ENCODE measurements at regions not wholly inside any gene's neighbourhood (a gene's known extent, or its start where the extent isn't known, plus 50 kb on each side); places are given as distances from the start of the nearest gene placed in this dataset.

DNA sequence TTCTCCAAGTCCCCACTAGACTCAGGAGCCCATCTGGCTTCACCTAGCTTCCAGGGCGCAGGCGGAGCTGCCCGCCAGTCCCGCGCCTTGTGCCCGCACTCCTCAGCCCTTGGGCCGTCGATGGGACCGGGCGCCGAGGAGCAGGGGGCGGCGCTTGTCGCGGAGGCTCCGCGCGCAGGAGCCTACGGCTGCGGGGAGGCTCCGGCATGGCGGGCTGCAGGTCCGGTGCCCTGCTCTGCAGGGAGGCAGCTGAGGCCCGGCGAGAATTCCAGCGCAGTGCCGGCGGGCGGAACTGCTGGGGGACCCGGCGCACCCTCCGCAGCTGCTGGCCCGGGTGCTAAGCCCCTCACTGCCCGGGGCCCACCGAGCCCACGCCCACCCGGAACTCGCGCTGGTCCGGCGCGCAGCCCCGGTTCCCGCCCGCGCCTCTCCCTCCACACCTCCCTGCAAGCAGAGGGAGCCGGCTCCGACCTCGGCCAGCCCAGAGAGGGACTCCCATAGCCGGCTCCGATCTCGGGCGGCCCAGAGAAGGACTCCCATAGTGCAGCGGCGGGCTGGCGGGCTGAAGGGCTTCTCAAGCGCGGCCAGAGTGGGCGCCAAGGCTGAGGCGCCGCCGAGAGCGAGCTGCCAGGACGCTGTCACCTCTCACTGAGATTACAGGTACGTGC lies 78.1 kb upstream of the PJA2 start:
- no peak for DNase-seq (ENCODE audit: low read depth)
- TF ChIP-seq, protein P1, sequence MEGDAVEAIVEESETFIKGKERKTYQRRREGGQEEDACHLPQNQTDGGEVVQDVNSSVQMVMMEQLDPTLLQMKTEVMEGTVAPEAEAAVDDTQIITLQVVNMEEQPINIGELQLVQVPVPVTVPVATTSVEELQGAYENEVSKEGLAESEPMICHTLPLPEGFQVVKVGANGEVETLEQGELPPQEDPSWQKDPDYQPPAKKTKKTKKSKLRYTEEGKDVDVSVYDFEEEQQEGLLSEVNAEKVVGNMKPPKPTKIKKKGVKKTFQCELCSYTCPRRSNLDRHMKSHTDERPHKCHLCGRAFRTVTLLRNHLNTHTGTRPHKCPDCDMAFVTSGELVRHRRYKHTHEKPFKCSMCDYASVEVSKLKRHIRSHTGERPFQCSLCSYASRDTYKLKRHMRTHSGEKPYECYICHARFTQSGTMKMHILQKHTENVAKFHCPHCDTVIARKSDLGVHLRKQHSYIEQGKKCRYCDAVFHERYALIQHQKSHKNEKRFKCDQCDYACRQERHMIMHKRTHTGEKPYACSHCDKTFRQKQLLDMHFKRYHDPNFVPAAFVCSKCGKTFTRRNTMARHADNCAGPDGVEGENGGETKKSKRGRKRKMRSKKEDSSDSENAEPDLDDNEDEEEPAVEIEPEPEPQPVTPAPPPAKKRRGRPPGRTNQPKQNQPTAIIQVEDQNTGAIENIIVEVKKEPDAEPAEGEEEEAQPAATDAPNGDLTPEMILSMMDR (IDR thresholded peaks at IDR 0.05; ENCODE audit: insufficient read depth, low read depth, low read length, missing control alignments): no peak
- H3K4me3 ChIP-seq (ENCODE audit: low read length): no peak overlapping the region

DNA sequence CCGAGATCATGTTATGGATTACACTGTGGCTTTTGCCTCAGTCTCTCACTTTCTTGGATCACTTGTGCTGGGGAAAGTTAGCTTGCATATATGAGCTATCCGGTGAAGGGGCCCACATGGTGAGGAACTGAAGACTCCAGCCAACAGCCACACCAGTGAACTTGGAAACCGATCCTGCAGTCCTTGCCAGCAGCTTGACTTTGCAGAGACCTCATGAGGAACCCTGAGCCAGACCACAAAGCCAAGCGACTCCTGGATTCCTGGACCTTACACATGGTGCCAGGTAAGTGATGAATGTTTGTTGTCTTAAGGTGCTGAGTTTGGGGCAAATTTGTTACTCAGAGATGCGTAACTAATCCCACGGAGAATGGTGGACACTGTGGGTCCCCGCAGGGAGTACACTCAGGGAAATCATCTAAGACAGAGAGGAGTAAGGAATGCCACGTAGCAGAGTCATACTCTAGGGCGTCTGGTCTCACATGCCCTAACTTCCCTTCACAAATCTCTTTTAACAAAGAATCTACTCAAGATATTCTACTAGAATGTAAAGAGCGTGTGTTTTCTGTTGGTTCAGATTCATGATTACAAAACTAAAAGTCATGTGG lies 76.5 kb upstream of the PJA2 start:
- TF ChIP-seq, protein P1 (IDR thresholded peaks at IDR 0.05; ENCODE audit: insufficient read depth, low read depth, low read length, missing control alignments): no peak
- no peak overlapping the region for H3K4me3 ChIP-seq (ENCODE audit: low read length)
- DNase-seq (ENCODE audit: low read depth): no peak

DNA sequence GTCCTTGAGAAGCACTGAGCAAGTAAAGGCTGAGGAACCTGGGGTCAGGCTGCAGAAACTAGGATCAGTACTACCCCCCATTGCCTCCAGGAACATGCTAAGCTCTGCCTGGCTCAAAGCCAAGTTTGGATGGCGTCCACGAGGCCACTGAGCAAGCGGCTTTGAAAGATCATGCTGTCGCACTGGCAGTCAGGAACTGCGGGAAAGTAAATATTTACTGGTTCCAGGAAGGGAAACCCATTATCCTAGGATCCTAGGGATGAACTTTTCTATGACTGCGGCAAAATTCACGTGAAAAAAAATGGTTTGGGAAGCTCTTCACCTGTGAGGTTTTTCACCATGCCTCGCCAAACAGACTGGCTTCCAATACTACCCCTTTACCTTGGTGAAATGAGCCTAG lies 75.3 kb upstream of the PJA2 start:
- DNase-seq (ENCODE audit: low read depth): peak; percentile 23
- no peak overlapping the region for H3K4me3 ChIP-seq (ENCODE audit: low read length)
- TF ChIP-seq, protein P1 (IDR thresholded peaks at IDR 0.05; ENCODE audit: insufficient read depth, low read depth, low read length, missing control alignments): no peak

DNA sequence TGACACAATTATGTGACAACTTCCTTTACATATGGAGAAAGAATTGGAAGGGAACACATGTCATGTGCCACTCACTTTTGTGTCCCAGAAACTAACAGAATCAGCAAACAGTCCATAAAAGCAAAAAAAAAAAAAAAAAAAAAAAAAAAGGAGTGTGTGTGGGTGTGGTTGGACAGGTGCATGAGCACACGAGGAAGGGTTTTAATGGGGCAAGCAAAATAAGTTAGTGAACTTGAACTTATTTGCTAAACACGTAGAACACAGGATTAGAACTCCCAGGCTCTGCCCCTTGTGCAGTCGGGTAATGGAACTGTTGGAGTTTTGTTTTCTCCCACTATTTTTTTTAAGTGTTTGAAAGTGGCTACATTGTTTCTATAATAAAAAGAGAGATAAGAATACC lies 74.8 kb upstream of the PJA2 start:
- no peak for DNase-seq (ENCODE audit: low read depth)
- TF ChIP-seq, protein P1 (IDR thresholded peaks at IDR 0.05; ENCODE audit: insufficient read depth, low read depth, low read length, missing control alignments): no peak

DNA sequence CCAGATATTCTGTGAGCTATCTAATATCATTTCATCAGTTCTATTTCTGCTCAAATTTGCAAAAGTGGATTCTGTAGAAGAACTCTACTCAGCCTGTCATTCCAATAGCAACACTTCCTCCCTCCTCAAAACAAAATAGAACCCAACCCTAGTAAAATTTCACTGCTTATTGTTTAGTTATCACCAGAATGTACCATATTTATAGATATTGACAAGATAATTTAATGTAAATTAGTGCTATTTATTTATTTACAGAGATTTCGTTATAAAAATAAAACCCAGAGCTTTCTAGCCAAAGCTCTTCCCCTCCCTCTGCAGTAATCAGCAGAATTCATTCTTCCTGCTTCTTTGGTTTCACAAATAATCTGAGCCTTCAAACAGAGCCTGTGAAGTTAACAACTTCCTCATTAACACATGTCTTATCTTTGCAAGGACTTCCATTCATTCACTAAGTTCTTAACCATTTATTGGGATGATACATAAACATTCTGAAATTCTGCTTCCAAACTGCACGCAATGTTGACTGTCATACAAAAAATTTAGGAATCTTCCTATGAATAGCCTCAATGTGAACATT lies 73.7 kb upstream of the PJA2 start:
- no peak for DNase-seq (ENCODE audit: low read depth)
- TF ChIP-seq, protein P1 (IDR thresholded peaks at IDR 0.05; ENCODE audit: insufficient read depth, low read depth, low read length, missing control alignments): no peak
- H3K4me3 ChIP-seq (ENCODE audit: low read length): no peak overlapping the region

More for the DNA sequence above, 74.8 kb upstream of the PJA2 start:
- no peak overlapping the region for H3K4me3 ChIP-seq (ENCODE audit: low read length)

DNA sequence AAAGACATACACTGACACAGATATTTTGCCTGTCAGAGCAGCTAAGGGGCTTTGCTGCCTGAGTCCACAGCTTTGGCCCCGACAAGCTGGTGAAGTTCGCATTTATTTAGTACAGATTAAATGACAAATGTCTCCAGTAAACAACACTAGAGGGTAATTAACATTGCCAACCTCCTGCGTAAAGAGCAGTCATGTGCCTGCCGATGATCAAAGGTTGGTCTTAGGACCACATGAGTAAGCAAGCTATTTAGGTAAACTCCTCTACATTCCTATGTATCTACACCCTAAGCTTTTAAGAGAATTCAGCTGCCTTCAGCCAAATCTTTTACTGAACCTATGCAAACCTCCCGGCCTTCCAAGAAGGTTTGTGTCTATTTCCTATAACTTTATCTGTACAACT lies 73.0 kb upstream of the PJA2 start:
- no peak for DNase-seq (ENCODE audit: low read depth)
- TF ChIP-seq, protein P1 (IDR thresholded peaks at IDR 0.05; ENCODE audit: insufficient read depth, low read depth, low read length, missing control alignments): no peak
- H3K4me3 ChIP-seq (ENCODE audit: low read length): no peak overlapping the region

Measured in epithelial cell of esophagus (primary cell).